Dermis microvascular lymphatic vessel endothelial cell (primary cell): ENCODE measurements at regions not wholly inside any gene's neighbourhood (a gene's known extent, or its start where the extent isn't known, plus 50 kb on each side); places are given as distances from the start of the nearest gene placed in this dataset.
"Not testable (repeated sequence)": the region's sequence is repeated elsewhere in the genome, so short reads cannot be mapped to it uniquely, and the experiment has no call there.

ENCODE experiments used
- DNase-seq, 2 donors: peaks; one replicate each; pipeline versions ENCODE4 v3.0.0 to v3.0.0-alpha.2; 2010; ENCODE audit warnings: low read depth in 2 of 2

DNA sequence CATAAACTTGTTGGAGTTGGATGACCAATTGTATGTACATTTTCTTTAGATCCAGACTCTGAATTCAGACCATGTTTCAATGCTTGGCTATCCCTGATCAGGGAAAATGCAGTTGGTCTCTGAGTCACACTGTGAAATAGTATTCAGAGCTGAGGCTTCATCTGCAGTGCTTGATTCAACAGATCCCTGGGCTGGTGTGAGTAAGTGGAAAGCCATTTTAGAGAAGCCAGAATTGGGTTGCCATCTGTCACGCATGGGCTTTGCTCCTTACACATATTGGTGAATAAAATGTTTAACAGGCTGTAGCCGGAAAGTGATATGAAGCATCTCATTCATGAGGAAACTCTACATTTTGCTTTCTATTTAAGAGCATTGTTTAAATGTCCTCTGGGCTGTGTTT is 50.0 kb upstream of the ACYP2 start:
- DNase-seq = no peak

DNA sequence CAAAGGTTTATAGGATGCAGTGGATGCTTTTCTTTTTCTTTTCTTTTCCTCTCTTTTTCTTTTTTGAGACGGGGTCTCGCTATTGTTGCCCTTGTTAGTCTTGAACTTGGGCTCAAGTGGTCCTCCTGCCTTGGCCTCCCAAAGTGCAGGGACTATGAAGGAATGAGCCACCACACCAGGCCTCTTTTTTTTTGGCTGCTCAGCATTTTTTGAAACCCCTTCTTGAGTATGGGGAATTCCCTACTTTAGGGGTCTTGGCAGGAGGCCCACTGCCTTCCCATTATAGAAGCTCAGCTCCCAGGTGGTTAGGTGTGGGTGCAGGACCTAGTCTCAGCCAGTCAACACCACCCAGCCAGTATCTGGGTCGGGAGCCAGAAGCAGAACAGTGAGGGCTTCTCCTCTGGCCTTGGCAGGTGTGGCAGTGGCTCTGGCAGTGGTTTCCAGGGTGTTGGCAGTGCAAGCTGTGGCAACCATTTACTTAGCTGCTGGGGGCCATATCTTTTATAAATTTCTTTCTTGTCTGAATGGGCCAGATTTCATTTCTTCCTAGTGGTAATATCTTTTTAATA is 51.4 kb upstream of the ACYP2 start:
- no peak for DNase-seq

DNA sequence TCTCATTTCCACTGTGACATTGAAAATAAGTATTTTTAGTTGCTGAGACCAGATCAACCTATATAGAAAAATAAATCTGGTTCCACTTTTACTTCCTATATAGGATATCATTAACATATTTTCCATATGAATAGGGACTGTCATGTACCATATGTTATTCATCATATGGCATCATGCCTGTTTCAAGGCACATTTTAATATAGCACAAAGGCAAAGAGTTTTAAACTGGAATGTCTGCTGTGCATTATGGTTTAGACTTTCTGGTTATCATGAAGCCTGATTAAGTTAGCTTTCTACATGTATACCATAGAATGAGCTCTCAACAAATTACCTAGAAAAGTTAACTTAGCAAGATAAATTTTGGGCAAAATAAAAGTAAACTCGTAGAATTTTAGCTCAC is 53.0 kb upstream of the ACYP2 start:
- no peak for DNase-seq

DNA sequence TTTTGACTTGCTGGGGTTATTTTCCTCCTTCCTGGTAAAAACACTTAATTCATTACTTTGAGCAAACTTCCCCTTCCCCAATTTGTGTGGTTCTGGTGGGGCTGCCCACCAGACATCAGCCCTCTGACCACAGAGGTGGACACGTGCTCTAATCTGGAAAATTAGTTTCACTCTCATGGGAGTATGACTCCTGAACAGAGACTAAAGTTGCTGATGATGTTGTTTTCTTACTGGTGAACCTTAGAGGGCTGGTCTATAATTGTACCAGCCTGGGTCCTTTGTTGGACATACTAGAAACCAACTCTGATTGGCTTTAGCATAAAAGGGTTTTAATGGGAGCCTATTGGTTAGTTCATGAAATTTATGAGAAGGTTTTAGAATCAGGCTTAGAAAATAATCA is 54.1 kb upstream of the ACYP2 start:
- no peak for DNase-seq

DNA sequence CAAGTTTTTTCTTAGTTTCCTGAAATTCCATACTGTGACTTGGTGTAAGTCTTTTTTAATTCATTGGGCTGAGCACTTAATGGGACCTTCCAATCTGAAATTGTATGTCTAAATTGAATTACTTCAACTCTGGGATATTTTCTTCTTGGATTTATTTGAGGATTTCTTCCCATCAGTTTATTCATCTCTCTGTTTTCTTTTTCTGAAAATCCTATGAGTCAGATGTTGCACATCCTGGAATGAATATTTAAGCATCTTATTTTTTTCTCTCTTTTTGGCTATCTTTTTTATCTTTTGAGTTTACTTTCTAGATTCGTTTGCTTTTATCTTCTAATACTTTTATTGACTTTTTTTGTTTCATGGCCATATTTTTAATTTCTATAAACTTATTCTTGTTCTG is 55.4 kb upstream of the ACYP2 start:
- no peak for DNase-seq

DNA sequence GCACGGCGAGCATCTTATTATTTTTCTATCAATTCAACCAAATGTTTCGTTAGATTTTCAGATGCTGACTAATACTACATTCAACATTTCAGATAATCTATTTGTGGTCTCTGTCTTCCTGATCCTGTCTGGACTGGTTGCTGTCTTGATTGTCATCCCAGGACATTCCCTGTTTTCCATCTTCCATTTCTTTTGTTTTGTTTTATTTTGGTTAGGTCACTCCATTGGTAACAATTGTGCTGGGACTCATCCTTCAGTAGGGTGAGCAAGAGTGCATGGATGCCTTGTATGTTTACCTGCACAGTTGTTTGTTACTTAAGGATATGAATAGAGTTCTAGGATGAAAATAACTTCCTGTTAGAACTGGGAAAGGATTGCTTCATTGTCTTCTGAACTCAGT is 55.9 kb upstream of the ACYP2 start:
- DNase-seq = no peak

DNA sequence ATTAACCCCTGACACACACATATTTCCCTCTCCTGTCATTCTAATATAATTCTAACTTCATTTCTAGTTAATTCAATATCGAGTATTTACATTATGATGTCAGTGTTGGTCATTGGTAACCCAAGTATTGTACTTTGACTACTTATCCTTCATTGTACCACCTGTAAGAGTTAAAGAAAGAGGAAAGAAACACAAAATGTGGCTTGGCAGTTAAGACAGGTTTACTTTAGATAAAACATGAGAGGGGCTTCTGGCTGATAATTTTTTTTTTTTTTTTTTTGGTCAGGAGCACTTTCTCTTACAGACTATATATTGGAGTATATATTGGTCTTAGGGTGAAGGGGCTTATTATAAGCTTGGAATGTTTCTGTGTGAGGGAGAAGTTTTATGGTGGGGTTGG is 57.0 kb upstream of the ACYP2 start:
- DNase-seq = no peak

DNA sequence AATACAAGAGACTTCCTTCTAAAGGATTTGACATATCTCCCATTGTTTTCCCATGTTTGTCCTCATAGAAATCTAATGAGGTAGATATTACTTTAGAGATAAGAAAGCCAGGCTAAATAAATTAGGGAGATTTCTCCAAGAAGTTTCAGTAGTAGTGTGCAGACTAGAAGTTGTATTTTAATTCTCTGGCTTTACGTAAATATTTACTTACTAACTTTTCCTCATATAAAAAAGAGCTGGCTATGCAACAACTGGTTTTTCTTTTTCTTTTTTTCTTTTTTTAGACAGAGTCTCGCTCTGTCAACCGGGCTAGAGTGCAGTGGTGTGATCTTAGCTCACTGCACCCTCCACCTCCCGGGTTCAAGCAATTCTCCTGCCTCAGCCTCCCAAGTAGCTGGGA is 60.6 kb upstream of the ACYP2 start:
- no peak for DNase-seq

DNA sequence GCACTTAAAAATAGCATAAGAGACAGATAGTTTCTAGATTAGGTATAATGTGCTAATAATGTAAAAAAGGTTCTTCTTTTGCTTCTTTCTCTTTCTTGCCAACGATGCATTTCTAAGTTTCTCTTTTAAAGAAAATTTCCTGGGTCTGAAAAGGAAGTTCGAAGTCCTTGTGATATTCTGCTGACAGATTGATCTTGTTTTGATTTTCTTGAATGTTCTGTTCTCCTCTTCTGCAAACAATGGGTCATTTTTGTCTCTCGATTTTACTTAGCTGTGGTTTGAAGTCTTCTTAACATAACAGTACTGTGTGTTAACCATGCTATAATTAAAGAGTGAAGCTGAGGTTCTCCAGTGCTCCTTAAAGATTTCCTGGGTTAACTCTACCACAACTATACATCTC is 61.1 kb upstream of the ACYP2 start:
- DNase-seq = peak in 1 of 2 donors; percentile 16

DNA sequence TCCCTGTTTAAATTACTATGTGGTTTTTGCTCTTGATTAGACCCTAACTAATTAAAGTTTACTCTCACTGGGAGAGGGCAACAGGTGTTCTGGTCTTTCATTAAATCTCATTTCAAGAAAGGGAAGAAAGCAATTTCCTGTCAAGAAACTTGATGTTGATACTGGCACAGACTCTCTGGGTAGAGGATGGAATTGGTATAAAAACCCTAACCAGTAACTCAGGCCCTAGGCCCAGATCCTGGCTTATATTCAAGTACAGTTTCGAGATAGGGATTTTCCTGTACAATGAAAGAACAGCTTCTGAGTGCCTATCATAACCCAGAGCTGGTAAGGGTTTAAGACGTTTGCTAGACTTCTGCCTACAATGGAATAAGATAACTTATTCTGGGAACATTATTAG is 61.6 kb upstream of the ACYP2 start:
- DNase-seq = peak in 1 of 2 donors; percentile 40

DNA sequence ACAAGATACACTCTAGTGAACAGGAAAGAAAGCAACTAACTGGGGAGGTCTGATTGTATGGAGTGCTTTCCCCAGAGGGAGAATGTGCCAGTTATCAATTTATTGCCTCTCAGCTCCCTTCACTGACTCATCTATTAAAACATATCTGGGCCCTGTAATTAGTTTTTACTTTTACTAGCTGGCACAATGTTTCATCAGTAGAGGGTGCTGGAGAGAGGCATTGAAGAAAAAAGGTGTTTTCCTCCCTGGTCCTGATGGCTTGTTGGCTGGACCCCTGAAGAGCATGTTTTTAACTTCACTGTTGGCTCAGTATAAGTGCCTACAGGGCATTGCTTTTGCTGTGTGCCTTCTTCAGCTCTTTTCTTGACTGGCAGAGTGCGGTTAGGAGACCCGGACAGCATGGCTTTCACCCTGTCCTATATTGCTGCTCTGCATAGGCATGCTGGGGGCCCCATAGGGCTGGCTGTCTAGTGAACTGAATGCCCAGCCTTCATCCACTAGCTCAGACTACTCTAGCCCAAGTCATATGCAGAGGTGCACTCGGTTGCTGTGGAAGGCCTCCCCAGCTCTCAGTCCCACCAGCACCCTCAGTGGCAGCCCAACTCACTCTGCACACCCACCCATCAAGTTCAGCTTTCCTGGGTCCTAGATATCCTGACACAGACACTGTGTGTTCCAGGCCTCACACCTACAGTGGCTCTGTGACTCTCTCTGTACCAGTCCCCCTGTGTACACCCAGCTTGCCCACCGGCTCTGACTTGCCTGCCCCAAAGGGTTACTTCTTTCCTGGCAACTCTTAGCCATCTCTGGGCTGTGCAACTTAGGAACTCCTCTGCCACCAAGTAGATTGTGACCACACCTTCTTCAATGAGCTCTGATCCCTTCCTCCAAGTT is 62.3 kb upstream of the ACYP2 start:
- DNase-seq = peak in 1 of 2 donors; percentile 36

DNA sequence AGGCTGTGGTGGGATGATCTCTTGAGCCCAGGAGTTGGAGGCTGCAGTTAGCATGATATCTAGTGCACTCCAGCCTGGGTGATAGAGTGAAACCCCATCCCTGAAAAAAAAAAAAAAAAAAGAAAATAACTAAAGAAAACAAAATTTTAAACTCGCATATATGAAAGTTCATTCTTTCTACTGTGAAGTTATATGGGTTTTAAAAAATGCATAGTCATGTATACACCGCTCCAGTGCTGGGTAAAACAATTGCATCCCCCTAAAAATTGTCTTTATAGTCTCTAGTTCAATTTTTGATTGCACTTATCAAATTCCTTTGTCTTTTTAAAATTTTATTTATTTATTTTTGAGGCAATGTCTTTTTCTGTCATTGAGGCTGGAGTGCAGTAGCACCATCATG is 65.0 kb upstream of the ACYP2 start:
- DNase-seq = no peak

DNA sequence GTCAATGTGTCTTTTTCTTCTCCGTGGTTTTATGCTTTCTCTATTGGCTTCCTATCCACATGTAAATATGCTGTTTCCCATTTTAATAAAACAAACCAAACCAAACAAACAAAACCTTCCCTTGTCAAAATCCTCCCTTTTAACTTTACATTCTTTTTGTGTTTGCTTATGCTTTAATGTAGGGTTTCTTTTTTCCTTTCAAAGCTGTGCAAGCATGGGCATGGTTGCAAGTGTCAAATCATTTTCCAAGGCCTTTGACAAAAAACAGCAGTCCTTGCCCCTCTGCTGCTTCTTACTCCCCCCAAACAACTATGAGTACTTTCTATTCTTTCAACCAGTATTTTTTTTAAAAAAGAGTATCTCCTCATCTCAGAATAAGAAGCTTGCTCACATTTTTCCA is 66.0 kb upstream of the ACYP2 start:
- DNase-seq = no peak

DNA sequence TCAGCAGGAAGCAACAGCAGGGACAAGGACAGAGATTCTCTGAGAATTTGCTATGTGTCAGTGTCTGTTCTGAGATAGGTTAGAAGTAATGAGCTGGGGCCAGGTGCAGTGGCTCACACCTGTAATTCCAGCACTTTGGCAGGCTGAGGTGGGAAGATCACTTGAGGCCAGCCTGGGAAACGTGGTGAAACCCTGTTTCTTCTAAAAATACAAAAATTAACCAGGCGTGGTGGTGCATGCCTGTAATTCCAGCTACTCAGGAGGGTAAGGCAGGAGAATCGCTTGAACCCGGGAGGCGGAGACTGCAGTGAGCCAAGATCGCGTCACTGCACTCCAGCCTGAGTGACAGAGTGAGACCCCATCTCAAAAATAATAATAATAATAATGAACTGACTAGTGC is 66.5 kb upstream of the ACYP2 start:
- DNase-seq = not testable (repeated sequence)

DNA sequence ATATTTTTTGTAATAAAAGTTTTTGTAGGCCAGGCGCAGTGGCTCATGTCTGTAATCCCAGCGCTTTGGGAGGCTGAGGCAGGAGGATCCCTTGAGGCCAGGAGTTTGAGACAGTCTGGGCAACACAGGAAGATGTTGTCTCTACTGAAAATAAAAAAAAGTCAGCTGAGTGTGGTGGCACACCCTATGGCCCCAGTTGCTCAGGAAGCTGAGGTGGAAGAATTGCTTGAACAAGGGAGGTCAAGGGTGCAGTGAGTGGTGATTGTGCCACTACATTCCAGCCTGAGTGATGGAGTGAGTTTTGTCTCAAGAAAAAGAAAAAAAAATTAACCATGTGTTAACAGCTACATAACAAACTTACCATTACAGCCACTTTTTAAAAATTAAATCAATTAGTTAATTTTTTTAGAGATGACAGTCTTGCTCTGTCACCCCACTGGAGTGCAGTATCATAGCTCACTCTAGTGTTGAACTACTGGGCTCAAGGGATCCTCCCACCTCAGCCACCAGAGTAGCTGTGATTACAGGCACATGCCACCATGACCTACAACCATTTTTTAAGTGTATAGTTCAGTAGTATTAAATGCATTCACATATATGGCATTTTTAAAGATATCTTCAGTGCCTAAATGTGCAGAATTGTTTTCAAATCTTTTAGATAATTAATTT is 67.2 kb upstream of the ACYP2 start:
- DNase-seq = no peak

DNA sequence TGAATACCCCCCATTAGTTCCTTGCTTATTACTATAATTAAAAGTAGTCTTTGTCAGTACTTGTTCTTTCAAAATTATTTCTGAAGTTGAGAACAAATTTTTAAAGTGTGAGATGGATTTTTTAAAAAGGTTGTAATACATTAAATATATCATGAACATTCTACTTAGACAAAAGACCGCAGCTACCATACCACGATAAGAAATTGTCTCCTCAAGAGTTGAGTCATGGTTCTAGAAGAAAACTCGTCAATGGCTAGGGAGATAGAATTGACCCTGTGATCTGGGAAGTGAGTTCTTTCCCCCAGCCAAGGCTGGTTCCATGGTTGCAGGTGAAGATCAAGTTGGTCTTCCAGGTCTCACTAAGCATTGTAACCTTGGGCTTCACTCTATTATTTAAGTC is 67.8 kb upstream of the ACYP2 start:
- DNase-seq = no peak

DNA sequence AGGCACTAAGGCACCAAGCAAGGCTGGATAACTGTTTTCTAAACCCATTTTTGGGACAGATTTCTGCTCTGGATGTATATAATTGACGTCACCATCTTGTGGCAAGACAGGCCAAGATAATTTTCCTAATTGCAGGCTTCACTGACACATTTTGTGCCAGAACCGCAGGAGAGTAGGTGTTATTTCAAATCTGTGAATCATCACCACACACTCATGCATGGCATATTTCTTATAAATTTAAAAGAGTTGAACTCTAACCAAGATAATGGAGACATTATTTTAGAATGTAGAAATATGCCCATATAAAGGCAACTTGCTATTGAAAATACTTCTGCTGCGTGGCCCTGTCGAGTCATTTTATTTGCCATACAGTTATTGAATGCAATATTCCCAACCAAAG is 68.3 kb upstream of the ACYP2 start:
- DNase-seq = no peak

DNA sequence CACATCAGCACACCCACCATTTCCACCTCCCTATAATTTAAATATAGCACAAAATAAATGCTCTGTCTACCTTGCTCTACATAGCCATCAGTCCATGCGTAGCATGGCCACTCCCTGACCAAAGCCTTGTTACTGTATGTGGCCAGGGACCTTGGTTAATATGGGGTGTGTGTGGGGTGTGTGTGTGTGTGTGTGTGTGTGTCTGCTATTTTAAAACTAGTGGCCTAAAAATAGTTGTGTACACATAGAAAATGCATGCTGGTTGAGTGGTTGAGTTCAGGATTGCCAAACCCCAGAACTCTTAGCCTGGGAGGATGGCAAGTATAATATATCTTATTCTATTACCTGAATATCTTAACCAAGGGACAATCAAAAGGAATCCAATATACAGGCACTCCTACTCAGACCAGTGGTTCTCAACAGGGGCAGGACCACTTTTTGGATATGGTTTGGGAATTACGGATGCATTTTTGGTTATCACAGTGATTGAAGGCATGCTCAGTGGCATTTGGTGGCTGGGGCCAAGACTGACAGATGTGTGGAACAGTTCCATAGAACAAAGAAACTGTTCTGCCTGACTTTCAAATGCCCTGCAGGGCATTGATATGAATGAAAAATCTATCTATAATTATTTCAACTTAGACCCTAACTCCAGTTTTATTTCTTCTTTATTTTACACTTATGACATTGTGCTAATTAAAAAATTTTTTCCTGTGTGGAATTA is 72.3 kb upstream of the PSME4 start:
- DNase-seq = no peak

DNA sequence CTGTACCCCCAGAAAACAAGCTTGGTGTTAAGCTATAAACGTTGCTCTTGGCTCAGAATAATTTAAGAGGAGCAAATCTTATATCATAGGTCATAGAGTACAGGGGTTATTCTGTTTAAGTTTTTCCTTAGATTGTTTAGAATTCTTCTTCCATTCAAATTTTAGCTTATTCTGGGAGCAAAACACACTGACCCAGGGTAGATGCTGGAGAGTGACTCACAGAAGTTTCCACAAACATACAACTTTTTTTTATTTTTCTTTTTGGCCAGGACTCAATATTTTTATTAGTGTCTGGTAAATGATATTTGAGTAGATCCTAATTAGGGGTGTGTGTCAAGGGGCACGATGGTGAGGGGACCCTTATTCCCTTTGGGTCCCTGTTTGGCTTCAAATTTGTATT is 71.5 kb upstream of the PSME4 start:
- DNase-seq = peak in 1 of 2 donors; percentile 31

DNA sequence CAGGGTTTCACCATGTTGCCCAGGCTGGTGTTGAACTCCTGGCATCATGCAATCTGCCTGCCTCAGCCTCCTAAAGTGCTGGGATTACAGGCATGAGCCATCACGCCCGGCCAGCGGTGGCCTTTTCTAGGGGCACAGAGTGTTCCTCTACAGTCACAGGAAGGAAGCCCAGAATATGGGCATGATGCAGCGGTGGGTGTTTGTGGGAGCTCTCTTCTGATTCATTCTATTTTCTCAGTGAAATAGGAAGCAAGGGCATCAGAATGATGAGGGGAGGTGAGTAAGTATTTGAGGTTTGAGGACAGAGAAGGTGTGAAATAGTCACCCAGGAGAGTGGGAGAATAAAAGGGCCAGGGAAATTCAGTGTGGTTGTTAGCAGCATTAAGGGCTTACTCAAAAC is 70.3 kb upstream of the PSME4 start:
- peak in 1 of 2 donors; percentile 56 for DNase-seq

DNA sequence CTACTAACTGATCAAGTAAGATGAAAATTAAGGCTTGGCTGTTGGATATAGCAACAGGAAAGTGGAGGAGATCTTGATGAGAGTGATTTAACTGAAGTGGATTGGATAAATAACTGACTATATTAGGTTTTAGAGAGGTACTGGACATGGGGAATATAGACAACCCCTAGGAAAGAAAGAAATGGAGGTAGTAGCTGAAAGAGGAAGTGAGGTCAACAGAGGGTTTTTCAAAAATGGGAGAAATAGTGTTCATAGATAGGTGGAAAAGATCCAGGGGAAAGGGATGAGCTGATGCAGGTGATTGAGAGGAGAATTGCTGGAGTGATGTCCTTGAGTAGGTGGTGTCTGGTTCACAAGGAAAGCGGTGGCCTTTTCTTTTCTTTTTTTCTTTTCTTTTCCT is 69.9 kb upstream of the PSME4 start:
- no peak for DNase-seq

DNA sequence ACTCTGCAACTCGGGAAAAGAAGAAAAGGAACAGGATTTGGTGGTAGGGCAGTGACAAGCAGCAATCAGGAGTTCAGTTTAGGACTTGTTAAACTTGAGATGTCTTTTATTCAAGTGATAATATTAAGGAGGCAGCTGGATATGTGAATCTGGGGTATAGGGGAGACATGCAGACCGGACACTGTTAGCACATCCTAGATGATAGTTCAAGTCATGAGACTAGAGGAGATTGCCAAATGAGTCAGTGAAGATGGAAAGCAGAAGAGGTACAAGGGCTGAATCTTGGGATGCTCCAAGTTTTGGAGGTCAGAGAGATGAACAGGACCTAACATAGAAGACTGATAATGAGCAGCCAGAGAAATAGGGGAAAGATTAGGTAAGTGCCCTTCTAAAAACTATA is 69.5 kb upstream of the PSME4 start:
- DNase-seq = no peak
